ENCODE measurements at regions not wholly inside any gene's neighbourhood (a gene's known extent, or its start where the extent isn't known, plus 50 kb on each side); places are given as distances from the start of the nearest gene placed in this dataset.

DNA sequence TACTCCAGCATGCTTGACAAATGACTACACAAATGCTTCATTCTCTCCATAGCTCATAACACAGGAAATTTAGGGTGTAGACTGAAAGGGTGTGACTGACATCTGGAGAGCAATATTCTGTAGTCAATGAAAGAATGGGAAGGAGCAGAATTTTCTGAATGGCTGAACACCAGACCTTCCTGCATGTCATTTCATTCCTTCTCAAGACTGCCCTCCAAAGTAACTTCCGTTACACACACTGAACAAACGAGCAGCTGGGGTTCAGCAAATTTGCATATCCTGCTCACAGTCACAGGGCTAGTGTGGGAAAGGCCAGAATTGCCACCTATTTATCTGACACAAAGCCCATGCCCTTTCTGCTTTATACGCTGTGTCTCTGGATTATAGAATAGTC is 325.0 kb upstream of the CFAP20DC start:
- TF ChIP-seq, protein P1, sequence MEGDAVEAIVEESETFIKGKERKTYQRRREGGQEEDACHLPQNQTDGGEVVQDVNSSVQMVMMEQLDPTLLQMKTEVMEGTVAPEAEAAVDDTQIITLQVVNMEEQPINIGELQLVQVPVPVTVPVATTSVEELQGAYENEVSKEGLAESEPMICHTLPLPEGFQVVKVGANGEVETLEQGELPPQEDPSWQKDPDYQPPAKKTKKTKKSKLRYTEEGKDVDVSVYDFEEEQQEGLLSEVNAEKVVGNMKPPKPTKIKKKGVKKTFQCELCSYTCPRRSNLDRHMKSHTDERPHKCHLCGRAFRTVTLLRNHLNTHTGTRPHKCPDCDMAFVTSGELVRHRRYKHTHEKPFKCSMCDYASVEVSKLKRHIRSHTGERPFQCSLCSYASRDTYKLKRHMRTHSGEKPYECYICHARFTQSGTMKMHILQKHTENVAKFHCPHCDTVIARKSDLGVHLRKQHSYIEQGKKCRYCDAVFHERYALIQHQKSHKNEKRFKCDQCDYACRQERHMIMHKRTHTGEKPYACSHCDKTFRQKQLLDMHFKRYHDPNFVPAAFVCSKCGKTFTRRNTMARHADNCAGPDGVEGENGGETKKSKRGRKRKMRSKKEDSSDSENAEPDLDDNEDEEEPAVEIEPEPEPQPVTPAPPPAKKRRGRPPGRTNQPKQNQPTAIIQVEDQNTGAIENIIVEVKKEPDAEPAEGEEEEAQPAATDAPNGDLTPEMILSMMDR (IDR thresholded peaks at IDR 0.05; ENCODE audit: unreplicated experiment in 3 of 3) = no peak
- no peak overlapping the region for H3K27ac Mint-ChIP-seq
- H3K27me3 Mint-ChIP-seq (ENCODE audit: low read depth) = no peaks in the 10 kb centered on the region
- no peaks in the 10 kb centered on the region for H3K9me3 Mint-ChIP-seq
- no peaks in the 10 kb centered on the region for H3K36me3 Mint-ChIP-seq (ENCODE audit: low read depth)
- no peak overlapping the region for H3K4me3 Mint-ChIP-seq
- H3K4me1 Mint-ChIP-seq = peaks cover under 1% of the 10 kb centered on the region

DNA sequence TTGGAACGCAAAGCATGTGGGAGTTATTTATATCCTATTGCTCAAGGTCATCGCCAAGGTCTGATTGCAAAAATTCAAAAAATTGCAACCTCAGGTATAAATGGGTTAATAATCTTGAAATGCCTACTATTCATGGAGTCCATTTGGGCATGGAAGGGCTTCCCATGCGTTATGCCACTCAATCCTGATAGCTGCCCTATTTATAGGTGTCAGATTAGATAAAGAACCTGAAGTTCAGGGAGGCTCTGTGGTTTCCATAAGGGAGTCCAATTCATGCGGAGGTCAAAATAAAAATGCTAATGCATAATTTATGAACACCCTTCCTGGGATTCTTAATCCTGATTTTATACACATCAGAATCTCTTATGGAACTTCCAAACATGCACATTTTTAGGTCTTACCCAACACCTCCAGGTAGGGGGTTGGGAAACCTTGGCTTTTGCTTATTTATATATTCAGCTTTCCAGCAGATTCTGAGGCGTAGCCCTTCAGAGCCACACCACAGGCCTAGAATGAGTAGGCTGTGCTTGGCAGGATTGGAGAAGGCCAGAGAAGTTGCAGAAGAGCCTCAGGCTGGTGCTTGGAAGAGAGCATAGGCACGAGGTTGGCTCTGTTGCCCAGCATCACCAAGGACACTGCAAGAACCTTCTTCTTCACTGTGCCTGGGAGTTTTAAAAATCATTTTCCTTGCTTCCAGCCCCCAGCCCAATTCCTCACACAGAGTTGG is 324.4 kb upstream of the CFAP20DC start:
- TF ChIP-seq, protein P1 (IDR thresholded peaks at IDR 0.05; ENCODE audit: unreplicated experiment in 3 of 3) = no peak
- H3K36me3 Mint-ChIP-seq (ENCODE audit: low read depth) = no peaks in the 10 kb centered on the region
- H3K9me3 Mint-ChIP-seq = no peaks in the 10 kb centered on the region
- no peak overlapping the region for H3K4me3 Mint-ChIP-seq
- H3K27me3 Mint-ChIP-seq (ENCODE audit: low read depth) = no peaks in the 10 kb centered on the region
- H3K27ac Mint-ChIP-seq = no peak overlapping the region
- peaks cover 7% of the 10 kb centered on the region for H3K4me1 Mint-ChIP-seq

DNA sequence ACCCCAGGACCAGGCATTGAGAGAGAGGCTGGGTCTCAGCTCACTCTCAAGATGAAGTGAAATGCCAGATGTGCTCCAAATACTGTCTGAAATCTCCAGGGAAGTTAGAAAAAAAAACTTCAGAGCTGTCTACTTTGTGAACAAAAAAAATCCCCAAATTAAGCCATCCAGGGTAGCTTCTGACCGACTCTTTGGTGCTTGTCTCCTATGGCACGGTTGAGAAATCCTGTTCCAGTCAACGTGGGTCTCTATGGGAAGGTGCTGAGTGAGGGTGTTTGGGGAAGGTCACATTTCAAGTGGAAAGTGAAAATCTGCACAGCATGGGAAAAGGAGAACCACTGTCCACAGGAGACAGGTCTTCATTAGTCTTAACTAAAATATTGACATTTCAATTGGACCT is 322.5 kb upstream of the CFAP20DC start:
- TF ChIP-seq, protein P1 (IDR thresholded peaks at IDR 0.05; ENCODE audit: unreplicated experiment in 3 of 3) = no peak
- Mint-ChIP-seq H3K4me1 (peaks cover 26% of the 10 kb centered on the region), H3K27me3 (ENCODE audit: low read depth) (no peaks in the 10 kb centered on the region), H3K27ac (no peak overlapping the region), H3K9me3 (no peaks in the 10 kb centered on the region), H3K36me3 (ENCODE audit: low read depth) (no peaks in the 10 kb centered on the region), H3K4me3 (no peak overlapping the region)

DNA sequence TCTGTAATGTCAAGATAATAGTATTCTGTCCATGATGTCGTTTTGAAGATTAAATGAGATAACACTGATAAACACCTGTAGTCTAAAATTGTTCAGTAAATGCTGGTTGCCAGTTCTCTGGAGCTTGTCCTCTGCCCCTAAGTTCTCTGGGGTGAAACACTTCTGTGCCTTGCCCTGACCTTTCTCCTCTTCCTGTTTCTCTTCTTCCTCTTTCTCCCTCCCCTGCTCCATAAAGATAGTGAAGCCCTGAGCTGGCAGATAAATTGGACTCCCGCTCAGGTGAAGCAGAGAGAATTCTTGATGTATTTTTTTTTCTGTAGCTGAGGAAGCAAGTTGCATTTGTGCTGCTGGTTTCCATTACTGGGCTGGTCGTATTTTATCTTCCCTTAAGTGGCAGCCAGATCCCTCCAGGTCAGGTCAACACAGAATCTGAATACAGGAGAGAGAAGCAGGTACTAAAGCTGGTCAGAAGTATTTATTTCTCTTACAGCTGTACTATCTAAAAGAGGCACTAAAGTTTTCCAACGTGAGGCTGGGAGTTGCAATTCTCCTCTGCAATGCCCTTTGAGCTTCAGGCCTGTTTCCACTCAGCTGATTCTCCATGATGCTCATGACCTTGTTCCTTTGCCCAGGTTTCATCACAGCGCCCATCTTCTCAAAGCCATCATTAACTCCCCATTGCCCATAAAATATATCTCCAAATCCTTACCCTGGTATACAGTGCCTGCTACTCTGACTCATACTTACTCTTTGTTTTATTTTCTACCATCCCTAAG is 319.3 kb upstream of the CFAP20DC start:
- Mint-ChIP-seq H3K27ac (peak overlapping the region in 2 of 3 experiments; percentile 73 to 87), H3K27me3 (ENCODE audit: low read depth) (no peaks in the 10 kb centered on the region), H3K4me3 (peak overlapping the region in 1 of 3 experiments; percentile 16), H3K36me3 (ENCODE audit: low read depth) (no peaks in the 10 kb centered on the region), H3K4me1 (peaks cover 30% of the 10 kb centered on the region), H3K9me3 (peaks cover 10% of the 10 kb centered on the region)
- TF ChIP-seq, protein P1 (IDR thresholded peaks at IDR 0.05; ENCODE audit: unreplicated experiment in 3 of 3) = no peak

DNA sequence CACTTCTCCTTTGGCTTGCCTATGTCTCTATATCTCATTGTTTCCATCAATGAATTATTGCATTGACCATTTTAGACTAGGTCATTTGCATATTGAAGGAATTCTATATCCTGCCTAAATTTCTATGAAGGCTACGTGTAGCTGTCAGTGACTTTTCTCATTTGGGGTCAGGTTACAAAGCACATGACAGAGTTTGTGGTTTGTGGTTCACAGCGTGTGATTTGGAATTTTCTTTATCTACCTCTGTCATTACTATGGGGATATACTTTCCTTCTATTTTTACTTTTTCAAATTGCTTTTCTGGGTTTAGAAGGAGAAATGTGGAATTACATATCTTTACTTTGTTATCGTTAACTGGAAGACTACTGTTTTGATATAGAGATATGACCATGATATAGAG is 317.3 kb upstream of the CFAP20DC start:
- peaks cover 18% of the 10 kb centered on the region for H3K9me3 Mint-ChIP-seq
- TF ChIP-seq, protein P1 (IDR thresholded peaks at IDR 0.05; ENCODE audit: unreplicated experiment in 3 of 3) = no peak
- peaks cover 30% of the 10 kb centered on the region for H3K4me1 Mint-ChIP-seq
- H3K4me3 Mint-ChIP-seq = no peak overlapping the region
- H3K36me3 Mint-ChIP-seq (ENCODE audit: low read depth) = no peaks in the 10 kb centered on the region
- H3K27me3 Mint-ChIP-seq (ENCODE audit: low read depth) = no peaks in the 10 kb centered on the region
- peak overlapping the region; percentile 1 to 73 (median 41) for H3K27ac Mint-ChIP-seq

Data from nephron (organoid).